Panc1 (cell line): ENCODE measurements at regions not wholly inside any gene's neighbourhood (a gene's known extent, or its start where the extent isn't known, plus 50 kb on each side); places are given as distances from the start of the nearest gene placed in this dataset.

ENCODE experiments used
- TF ChIP-seq, protein P1 (sequence below): fragments of 450-650 bp; IDR thresholded peaks from 2 replicates; pipeline ENCODE4 v1.5.1; 2017; ENCODE audit warnings: mild to moderate bottlenecking
- TF ChIP-seq, protein P2 (sequence below), 2 experiments: IDR thresholded peaks; 2 replicates each; pipeline ENCODE4 v1.6.1; 2011 to 2012; ENCODE audit warnings: low read depth in 2 of 2, control low read depth in 1 of 2, low read length in 1 of 2, mild to moderate bottlenecking in 1 of 2, moderate library complexity in 1 of 2; ENCODE audit not compliant: insufficient read depth in 1 of 2

DNA sequence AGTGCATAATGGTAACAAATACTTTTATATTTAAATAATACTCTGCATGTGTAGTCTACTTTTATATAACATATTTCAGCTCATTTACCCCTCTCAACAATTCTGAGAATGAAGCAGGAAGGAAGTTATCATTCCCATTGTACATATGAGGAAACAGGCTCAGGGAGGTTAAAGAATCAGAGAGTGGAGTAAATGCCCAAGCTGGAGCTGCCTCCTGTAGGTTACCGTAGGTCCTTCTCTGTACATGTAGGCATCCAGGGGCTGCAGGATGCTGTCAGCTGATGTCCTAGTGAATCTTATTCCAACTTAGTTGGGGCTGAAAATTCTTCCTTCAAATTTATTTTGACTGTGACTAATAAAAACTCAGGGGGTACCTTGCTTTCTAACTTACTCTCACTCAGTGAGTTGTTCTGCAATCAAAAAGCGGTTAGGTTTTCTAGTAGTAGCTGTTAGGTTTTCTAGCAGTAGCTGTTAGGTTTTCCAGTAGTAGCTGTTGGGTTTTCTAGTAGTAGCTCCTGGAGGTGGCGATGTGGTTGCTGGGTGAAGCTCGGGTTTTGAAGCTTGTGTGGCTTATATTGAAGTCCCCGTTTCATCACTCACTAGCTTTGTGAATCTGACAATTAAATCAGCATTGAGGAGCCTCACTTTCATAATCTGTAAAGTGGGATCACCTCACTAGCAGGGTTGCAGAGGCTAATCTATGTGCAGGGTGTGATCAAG is 357.0 kb downstream of the NR2F2 start:
- TF ChIP-seq, protein P1, sequence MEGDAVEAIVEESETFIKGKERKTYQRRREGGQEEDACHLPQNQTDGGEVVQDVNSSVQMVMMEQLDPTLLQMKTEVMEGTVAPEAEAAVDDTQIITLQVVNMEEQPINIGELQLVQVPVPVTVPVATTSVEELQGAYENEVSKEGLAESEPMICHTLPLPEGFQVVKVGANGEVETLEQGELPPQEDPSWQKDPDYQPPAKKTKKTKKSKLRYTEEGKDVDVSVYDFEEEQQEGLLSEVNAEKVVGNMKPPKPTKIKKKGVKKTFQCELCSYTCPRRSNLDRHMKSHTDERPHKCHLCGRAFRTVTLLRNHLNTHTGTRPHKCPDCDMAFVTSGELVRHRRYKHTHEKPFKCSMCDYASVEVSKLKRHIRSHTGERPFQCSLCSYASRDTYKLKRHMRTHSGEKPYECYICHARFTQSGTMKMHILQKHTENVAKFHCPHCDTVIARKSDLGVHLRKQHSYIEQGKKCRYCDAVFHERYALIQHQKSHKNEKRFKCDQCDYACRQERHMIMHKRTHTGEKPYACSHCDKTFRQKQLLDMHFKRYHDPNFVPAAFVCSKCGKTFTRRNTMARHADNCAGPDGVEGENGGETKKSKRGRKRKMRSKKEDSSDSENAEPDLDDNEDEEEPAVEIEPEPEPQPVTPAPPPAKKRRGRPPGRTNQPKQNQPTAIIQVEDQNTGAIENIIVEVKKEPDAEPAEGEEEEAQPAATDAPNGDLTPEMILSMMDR = no peak
- TF ChIP-seq, protein P2, sequence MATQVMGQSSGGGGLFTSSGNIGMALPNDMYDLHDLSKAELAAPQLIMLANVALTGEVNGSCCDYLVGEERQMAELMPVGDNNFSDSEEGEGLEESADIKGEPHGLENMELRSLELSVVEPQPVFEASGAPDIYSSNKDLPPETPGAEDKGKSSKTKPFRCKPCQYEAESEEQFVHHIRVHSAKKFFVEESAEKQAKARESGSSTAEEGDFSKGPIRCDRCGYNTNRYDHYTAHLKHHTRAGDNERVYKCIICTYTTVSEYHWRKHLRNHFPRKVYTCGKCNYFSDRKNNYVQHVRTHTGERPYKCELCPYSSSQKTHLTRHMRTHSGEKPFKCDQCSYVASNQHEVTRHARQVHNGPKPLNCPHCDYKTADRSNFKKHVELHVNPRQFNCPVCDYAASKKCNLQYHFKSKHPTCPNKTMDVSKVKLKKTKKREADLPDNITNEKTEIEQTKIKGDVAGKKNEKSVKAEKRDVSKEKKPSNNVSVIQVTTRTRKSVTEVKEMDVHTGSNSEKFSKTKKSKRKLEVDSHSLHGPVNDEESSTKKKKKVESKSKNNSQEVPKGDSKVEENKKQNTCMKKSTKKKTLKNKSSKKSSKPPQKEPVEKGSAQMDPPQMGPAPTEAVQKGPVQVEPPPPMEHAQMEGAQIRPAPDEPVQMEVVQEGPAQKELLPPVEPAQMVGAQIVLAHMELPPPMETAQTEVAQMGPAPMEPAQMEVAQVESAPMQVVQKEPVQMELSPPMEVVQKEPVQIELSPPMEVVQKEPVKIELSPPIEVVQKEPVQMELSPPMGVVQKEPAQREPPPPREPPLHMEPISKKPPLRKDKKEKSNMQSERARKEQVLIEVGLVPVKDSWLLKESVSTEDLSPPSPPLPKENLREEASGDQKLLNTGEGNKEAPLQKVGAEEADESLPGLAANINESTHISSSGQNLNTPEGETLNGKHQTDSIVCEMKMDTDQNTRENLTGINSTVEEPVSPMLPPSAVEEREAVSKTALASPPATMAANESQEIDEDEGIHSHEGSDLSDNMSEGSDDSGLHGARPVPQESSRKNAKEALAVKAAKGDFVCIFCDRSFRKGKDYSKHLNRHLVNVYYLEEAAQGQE (IDR thresholded peaks at IDR 0.05; ENCODE audit: insufficient read depth in 1 of 2, low read depth in 2 of 2, low read length in 1 of 2) = no peak
